ENCODE measurements at regions not wholly inside any gene's neighbourhood (a gene's known extent, or its start where the extent isn't known, plus 50 kb on each side); places are given as distances from the start of the nearest gene placed in this dataset.

DNA sequence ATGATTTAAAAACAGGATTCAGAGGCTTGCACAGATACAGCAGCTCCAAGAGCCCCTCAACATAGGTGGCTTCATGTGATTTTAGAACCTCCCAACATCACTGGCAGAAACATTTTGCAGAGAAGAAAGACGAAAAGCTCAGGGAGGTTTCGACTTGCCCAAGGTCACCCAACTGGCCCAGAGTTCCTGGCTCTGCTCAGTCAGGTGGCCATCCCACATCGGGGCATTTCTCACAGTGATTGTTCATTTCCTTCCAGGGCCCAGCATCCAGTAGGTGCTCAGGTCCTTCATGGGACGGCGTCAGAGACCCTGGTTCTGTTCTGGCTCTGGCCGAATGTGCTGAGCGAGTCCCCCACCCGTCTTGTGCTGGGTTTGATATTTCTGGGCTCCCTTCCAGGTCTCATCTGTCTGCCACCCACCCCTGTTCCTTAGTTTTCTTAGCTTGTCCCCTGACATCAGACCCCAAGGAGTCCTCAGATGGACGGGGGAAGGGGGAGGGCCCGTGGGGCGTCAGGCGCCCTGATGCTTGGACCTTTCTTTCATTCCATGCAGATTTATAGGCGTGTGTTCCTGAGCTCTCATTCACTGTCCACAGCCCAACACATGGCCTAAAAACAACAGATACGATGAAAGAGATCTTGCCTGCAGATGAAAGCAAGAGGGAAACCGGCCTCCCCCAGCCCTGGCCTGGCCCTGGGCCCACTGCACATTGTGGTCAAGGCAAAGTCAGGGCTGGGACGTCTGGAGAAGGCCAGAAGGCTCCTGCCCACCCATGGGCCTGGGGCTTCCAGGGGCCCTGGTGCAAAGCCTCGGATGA lies 123.1 kb upstream of the ZBTB40 start:
- Histone ChIP-seq H3K9me3 (ENCODE audit: insufficient read depth, low read length, severe bottlenecking) (no peaks in the 10 kb centered on the region), H3K4me2 (ENCODE audit: insufficient read depth, low read length) (no peak overlapping the region), H3K9ac (ENCODE audit: low read depth, low read length) (no peak overlapping the region), H3K27me3 (ENCODE audit: insufficient read depth, low read length, poor library complexity) (peaks cover 4% of the 10 kb centered on the region), H3K79me2 (ENCODE audit: insufficient read depth, low read length) (no peaks in the 10 kb centered on the region), H3K4me1 (ENCODE audit: insufficient read depth, low read length) (no peaks in the 10 kb centered on the region), H4K20me1 (ENCODE audit: insufficient read depth, low read length) (0 out of 2 replicates have a peak, but pooled peaks cover 2% of the 10 kb centered on the region), H3K36me3 (ENCODE audit: insufficient read depth, low read length) (no peaks in the 10 kb centered on the region), H2AFZ (ENCODE audit: low read depth, low read length) (no peak overlapping the region), H3K27ac (ENCODE audit: low read length) (no peak overlapping the region), H3K4me3 (ENCODE audit: low read depth in 1 of 2, low read length in 2 of 2) (no peak overlapping the region)
- DNase-seq = no peak
- TF ChIP-seq EZH2 (IDR thresholded peaks at IDR 0.05; ENCODE audit: borderline replicate concordance, low read depth, low read length, severe bottlenecking) = no peak
- TF ChIP-seq, protein P1, sequence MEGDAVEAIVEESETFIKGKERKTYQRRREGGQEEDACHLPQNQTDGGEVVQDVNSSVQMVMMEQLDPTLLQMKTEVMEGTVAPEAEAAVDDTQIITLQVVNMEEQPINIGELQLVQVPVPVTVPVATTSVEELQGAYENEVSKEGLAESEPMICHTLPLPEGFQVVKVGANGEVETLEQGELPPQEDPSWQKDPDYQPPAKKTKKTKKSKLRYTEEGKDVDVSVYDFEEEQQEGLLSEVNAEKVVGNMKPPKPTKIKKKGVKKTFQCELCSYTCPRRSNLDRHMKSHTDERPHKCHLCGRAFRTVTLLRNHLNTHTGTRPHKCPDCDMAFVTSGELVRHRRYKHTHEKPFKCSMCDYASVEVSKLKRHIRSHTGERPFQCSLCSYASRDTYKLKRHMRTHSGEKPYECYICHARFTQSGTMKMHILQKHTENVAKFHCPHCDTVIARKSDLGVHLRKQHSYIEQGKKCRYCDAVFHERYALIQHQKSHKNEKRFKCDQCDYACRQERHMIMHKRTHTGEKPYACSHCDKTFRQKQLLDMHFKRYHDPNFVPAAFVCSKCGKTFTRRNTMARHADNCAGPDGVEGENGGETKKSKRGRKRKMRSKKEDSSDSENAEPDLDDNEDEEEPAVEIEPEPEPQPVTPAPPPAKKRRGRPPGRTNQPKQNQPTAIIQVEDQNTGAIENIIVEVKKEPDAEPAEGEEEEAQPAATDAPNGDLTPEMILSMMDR (IDR thresholded peaks at IDR 0.05; ENCODE audit: borderline replicate concordance, extremely low read depth, low read length, poor library complexity, severe bottlenecking) = no peak
- no peak for ATAC-seq (ENCODE audit: insufficient read depth, low read depth)

- no peak overlapping the region for H2AFZ ChIP-seq (ENCODE audit: low read depth, low read length)
- H3K4me3 ChIP-seq (ENCODE audit: low read depth in 1 of 2, low read length in 2 of 2) = no peak overlapping the region
- no peaks in the 10 kb centered on the region for H3K4me1 ChIP-seq (ENCODE audit: insufficient read depth, low read length)
- no peaks in the 10 kb centered on the region for H3K36me3 ChIP-seq (ENCODE audit: insufficient read depth, low read length)
- H3K9ac ChIP-seq (ENCODE audit: low read depth, low read length) = no peak overlapping the region
- H3K4me2 ChIP-seq (ENCODE audit: insufficient read depth, low read length) = no peak overlapping the region
- TF ChIP-seq, protein P1 (IDR thresholded peaks at IDR 0.05; ENCODE audit: borderline replicate concordance, extremely low read depth, low read length, poor library complexity, severe bottlenecking) = no peak
- no peak for TF ChIP-seq EZH2 (IDR thresholded peaks at IDR 0.05; ENCODE audit: borderline replicate concordance, low read depth, low read length, severe bottlenecking)
- no peaks in the 10 kb centered on the region for H3K9me3 ChIP-seq (ENCODE audit: insufficient read depth, low read length, severe bottlenecking)
- H3K27me3 ChIP-seq (ENCODE audit: insufficient read depth, low read length, poor library complexity) = peaks cover 4% of the 10 kb centered on the region
- no peak overlapping the region for H3K27ac ChIP-seq (ENCODE audit: low read length)
- H4K20me1 ChIP-seq (ENCODE audit: insufficient read depth, low read length) = 0 out of 2 replicates have a peak, but pooled peaks cover 2% of the 10 kb centered on the region
- no peaks in the 10 kb centered on the region for H3K79me2 ChIP-seq (ENCODE audit: insufficient read depth, low read length)
- ATAC-seq (ENCODE audit: insufficient read depth, low read depth) (no peak), DNase-seq (no peak)
These were observed 122.5 kb upstream of the ZBTB40 start for GRCh38 chr1:22329148-22329515.

DNA sequence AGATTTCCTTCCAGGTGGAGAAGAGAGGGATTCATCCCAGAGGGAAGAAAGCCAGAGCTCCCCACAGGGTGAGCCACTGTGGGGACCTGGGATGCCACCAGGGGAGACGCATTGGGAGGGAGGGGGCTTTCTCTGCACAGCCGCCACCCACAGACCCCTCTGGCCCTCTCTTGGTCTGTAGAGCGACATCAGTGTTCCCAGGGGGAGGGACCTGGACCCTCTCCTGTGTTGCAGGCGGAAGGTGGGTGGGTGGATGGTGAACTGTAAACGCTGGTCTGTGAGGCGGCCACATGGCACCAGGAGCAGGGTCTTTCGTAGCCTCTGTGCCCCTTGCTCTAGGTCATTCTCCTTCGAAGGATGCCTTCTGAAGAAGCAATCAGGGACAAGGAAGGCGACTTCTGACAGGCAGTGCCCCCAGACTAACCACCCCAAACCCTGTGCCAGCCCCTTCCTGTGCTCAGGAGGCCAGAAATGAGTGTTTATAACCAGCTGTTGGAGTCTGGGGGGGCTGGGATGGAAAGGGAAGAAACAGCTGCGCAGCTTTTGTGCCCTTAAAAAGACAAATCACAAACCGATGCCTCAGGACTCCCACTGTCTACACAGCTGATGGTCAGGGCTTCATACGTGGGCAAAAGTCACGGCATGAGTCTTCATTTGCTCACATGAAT lies 121.4 kb upstream of the ZBTB40 start:
- Histone ChIP-seq H3K79me2 (ENCODE audit: insufficient read depth, low read length) (no peaks in the 10 kb centered on the region), H3K9ac (ENCODE audit: low read depth, low read length) (no peak overlapping the region), H3K4me2 (ENCODE audit: insufficient read depth, low read length) (no peak overlapping the region), H3K36me3 (ENCODE audit: insufficient read depth, low read length) (no peaks in the 10 kb centered on the region), H3K4me1 (ENCODE audit: insufficient read depth, low read length) (no peaks in the 10 kb centered on the region), H2AFZ (ENCODE audit: low read depth, low read length) (no peak overlapping the region), H3K27ac (ENCODE audit: low read length) (no peak overlapping the region), H3K4me3 (ENCODE audit: low read depth in 1 of 2, low read length in 2 of 2) (no peak overlapping the region), H4K20me1 (ENCODE audit: insufficient read depth, low read length) (0 out of 2 replicates have a peak, but pooled peaks cover 2% of the 10 kb centered on the region), H3K9me3 (ENCODE audit: insufficient read depth, low read length, severe bottlenecking) (no peaks in the 10 kb centered on the region), H3K27me3 (ENCODE audit: insufficient read depth, low read length, poor library complexity) (peaks cover 4% of the 10 kb centered on the region)
- TF ChIP-seq, protein P1 (IDR thresholded peaks at IDR 0.05; ENCODE audit: borderline replicate concordance, extremely low read depth, low read length, poor library complexity, severe bottlenecking) = no peak
- no peak for TF ChIP-seq EZH2 (IDR thresholded peaks at IDR 0.05; ENCODE audit: borderline replicate concordance, low read depth, low read length, severe bottlenecking)
- ATAC-seq (ENCODE audit: insufficient read depth, low read depth) (no peak), DNase-seq (no peak)
